Heart right ventricle (tissue), 16 donors: ENCODE measurements at regions not wholly inside any gene's neighbourhood (a gene's known extent, or its start where the extent isn't known, plus 50 kb on each side); places are given as distances from the start of the nearest gene placed in this dataset.
A peak's percentile ranks its signal among the peaks of the same experiment; 100 is the strongest.

ENCODE experiments used
- ATAC-seq, 8 donors: fragments of 200-7000 bp; cut with Tn5 transposase; one replicate each; pipeline ENCODE4 v1.9.1; 2020; ENCODE audit warnings: mild to moderate bottlenecking in 8 of 8, moderate library complexity in 8 of 8, moderate number of reproducible peaks in 1 of 8
- DNase-seq, 2 donors: peaks; one replicate each; pipeline ENCODE4 v3.0.0-alpha.2; 2020
- H3K27ac ChIP-seq, 10 donors: fragments of 200-600 bp; sonication (generic) in 2 of 10; one replicate each; pipeline versions ENCODE4 v1.5.0 to v1.8.0; 2020 to 2022; ENCODE audit warnings: mild to moderate bottlenecking in 3 of 10
- H3K27me3 ChIP-seq, 7 donors: fragments of 200-600 bp; one replicate each; pipeline ENCODE4 v1.8.0; 2021 to 2022; ENCODE audit warnings: mild to moderate bottlenecking in 2 of 7
- H3K36me3 ChIP-seq, 9 donors: fragments of 200-600 bp; sonication (generic) in 1 of 9; one replicate each; pipeline versions ENCODE4 v1.5.0 to v1.8.0; 2020 to 2022; ENCODE audit warnings: mild to moderate bottlenecking in 2 of 9
- H3K4me1 ChIP-seq, 9 donors: fragments of 200-600 bp; sonication (generic) in 1 of 9; one replicate each; pipeline versions ENCODE4 v1.5.0 to v1.8.0; 2020 to 2022; ENCODE audit warnings: mild to moderate bottlenecking in 4 of 9
- H3K4me3 ChIP-seq, 10 donors: fragments of 200-600 bp; sonication (generic) in 2 of 10; one replicate each; pipeline versions ENCODE4 v1.5.0 to v1.8.0; 2020 to 2022; ENCODE audit warnings: mild to moderate bottlenecking in 7 of 10, moderate library complexity in 2 of 10
- H3K9me3 ChIP-seq, 11 donors: fragments of 200-600 bp in 10 of 11; sonication (generic) in 2 of 11; one replicate each; pipeline versions ENCODE4 v1.5.0 to v1.8.0; 2013 to 2022; ENCODE audit warnings: mild to moderate bottlenecking in 2 of 11, control low read depth in 1 of 11, moderate library complexity in 1 of 11
- CTCF ChIP-seq, 9 donors: fragments of 200-600 bp; sonication (generic) in 2 of 9; IDR thresholded peaks; one replicate each; pipeline versions ENCODE4 v1.5.0 to v1.8.0; 2021 to 2022; ENCODE audit warnings: antibody characterized with exemption in 9 of 9, mild to moderate bottlenecking in 5 of 9, moderate library complexity in 1 of 9
- WGBS, 2 donors: extraction: QIAGEN DNeasy Blood & Tissue Kit; methylation state at CpG; one replicate each; pipeline ENCODE4 v1.1.7; 2013; ENCODE audit warnings: inconsistent platforms in 1 of 2; 5-methylcytosine and 5-hydroxymethylcytosine counted together
- intact Hi-C, 10 donors: fragments of 100-400 bp; cut with DNase I; formaldehyde crosslinking; loops; one replicate each; pipeline versions ENCODE4 v1.11.1 to v1.14.2; 2022
- donor health status: Arrhythmogenic right ventricular cardiomyopathy.
- donor health status: ischemic (EF 13 %, LVEDD 7.1; RV severe dilation, severe dysfunction).
- donor health status: healthy with polysubstance abuse.
- donor health status: DM: no; HTN: yes; CAD: no.
- donor health status: DM: no; HTN: no; CAD: no.
- donor health status: ischemic (EF 25% LVEDD 6.9; RV normal size, moderate dysfunction).
- donor health status: ischemic (EF 25% LVEDD 5.7; RV mildly dilated, moderate dysfunction).
- donor health status: healthy.
- donor health status: DM: yes; HTN: yes; CAD: no.
- donor health status: Ischemic cardiomyopathy.
- donor health status: ischemic (EF 35%, LVEDD 5.7; RV mildly dilated, moderate dysfunction).
- donor health status: nonischemic (EF 11% LVEDD 7.7; RV severe dilation, severe dysfunction).
- donor health status: DM: yes; HTN: yes; CAD: no.
- donor health status: PGD.
- donor health status: ischemic (EF 29% LVEDD 5.4; RV normal size, mild dysfunction).
- donor health status: nonischemic (EF 23%, LVEDD 6.1; RV moderate dilation, normal function).

GRCh38 chr17:51347851-51348584 is 87.7 kb downstream of the UTP18 start:
- WGBS, 2 donors = 81 to 83% methylated on average over 5 of the region's 5 CpGs
- no peak for TF ChIP-seq CTCF (IDR thresholded peaks at IDR 0.05)
- no peak overlapping the region for H3K4me3 ChIP-seq
- H3K27ac ChIP-seq = no peak overlapping the region
- DNase-seq (no peak), ATAC-seq (no peak)
- H3K9me3 ChIP-seq = no peaks in the 10 kb centered on the region
- peaks cover 0 to 28% (median 9%) of the 10 kb centered on the region in 7 donors for H3K27me3 ChIP-seq
- intact Hi-C loops = no loop called here
- H3K4me1 ChIP-seq = no peaks in the 10 kb centered on the region
- no peaks in the 10 kb centered on the region for H3K36me3 ChIP-seq

- WGBS, 2 donors = 87 to 90% methylated on average over 6 of the region's 6 CpGs
- Histone ChIP-seq H3K9me3 (no peaks in the 10 kb centered on the region), H3K27ac (no peak overlapping the region), H3K4me3 (no peak overlapping the region), H3K36me3 (no peaks in the 10 kb centered on the region), H3K4me1 (no peaks in the 10 kb centered on the region), H3K27me3 (peaks cover 0 to 48% (median 4%) of the 10 kb centered on the region in 7 donors)
- no peak for ATAC-seq
- DNase-seq = no peak
- intact Hi-C loops = loop anchor here in 1 of 10 donors (10.0 kb wide), 1 partner anchor 64 kb away; no protein-coding TSS in a partner anchor
- no peak for TF ChIP-seq CTCF (IDR thresholded peaks at IDR 0.05)
Observed at GRCh38 chr17:51351080-51351479, 90.7 kb downstream of the UTP18 start.

GRCh38 chr17:51351890-51352289 is 91.5 kb downstream of the UTP18 start:
- no peak overlapping the region for H3K4me3 ChIP-seq
- no peaks in the 10 kb centered on the region for H3K9me3 ChIP-seq
- no peaks in the 10 kb centered on the region for H3K4me1 ChIP-seq
- ATAC-seq = peak in 1 of 8 donors; percentile 42
- H3K27ac ChIP-seq = no peak overlapping the region
- WGBS, 2 donors = 39 to 66% methylated on average over 3 of the region's 3 CpGs
- intact Hi-C loops = loop anchor here in 1 of 10 donors (10.0 kb wide), 1 partner anchor 63 kb away; no protein-coding TSS in a partner anchor
- peak in 1 of 2 donors; percentile 23 for DNase-seq
- peaks cover 0 to 52% (median 4%) of the 10 kb centered on the region in 7 donors for H3K27me3 ChIP-seq
- H3K36me3 ChIP-seq = no peaks in the 10 kb centered on the region
- TF ChIP-seq CTCF (IDR thresholded peaks at IDR 0.05) = no peak

GRCh38 chr17:51352798-51353197 is 92.5 kb downstream of the UTP18 start:
- 67 to 72% methylated on average over 1 of the region's 1 CpG for WGBS, 2 donors
- no peaks in the 10 kb centered on the region for H3K36me3 ChIP-seq
- intact Hi-C loops = loop anchor here in 1 of 10 donors (10.0 kb wide), 1 partner anchor 62 kb away; no protein-coding TSS in a partner anchor
- H3K4me1 ChIP-seq = no peaks in the 10 kb centered on the region
- no peak for ATAC-seq
- DNase-seq = no peak
- H3K27me3 ChIP-seq = peaks cover 0 to 56% (median 0%) of the 10 kb centered on the region in 7 donors
- no peak for TF ChIP-seq CTCF (IDR thresholded peaks at IDR 0.05)
- H3K9me3 ChIP-seq = no peaks in the 10 kb centered on the region
- H3K4me3 ChIP-seq = no peak overlapping the region
- no peak overlapping the region for H3K27ac ChIP-seq
